Astrocyte (in vitro differentiated cells and primary cell): ENCODE measurements at regions not wholly inside any gene's neighbourhood (a gene's known extent, or its start where the extent isn't known, plus 50 kb on each side); places are given as distances from the start of the nearest gene placed in this dataset.

Experiments
- DNase-seq: peaks from one replicate; pipeline ENCODE4 v3.0.0-alpha.2; 2010; ENCODE audit warnings: low read depth
- FAIRE-seq: peaks from 2 replicates; lab custom pipeline; 2011; peaks lifted over from hg19 to GRCh38; lab: Jason Lieb, UNC
- H2AFZ ChIP-seq: 2 replicates; pipeline ENCODE4 v1.6.0; 2012; ENCODE audit warnings: low read depth, low read length, inconsistent platforms
- H3K27ac ChIP-seq: 2 replicates; pipeline ENCODE4 v1.5.1; 2011; ENCODE audit warnings: low read depth, low read length, inconsistent platforms
- H3K27me3 ChIP-seq: 2 replicates; pipeline ENCODE4 v1.6.0; 2011; ENCODE audit warnings: low read length, inconsistent platforms; ENCODE audit not compliant: insufficient read depth
- H3K36me3 ChIP-seq: 2 replicates; pipeline ENCODE4 v1.5.1; 2011; ENCODE audit warnings: low read length, inconsistent platforms; ENCODE audit not compliant: insufficient read depth
- H3K4me1 ChIP-seq: 2 replicates; pipeline ENCODE4 v1.5.1; 2011; ENCODE audit warnings: low read length, inconsistent platforms; ENCODE audit not compliant: insufficient read depth
- H3K4me2 ChIP-seq: 2 replicates; pipeline ENCODE4 v1.6.0; 2012; ENCODE audit warnings: low read length, inconsistent platforms
- H3K4me3 ChIP-seq: 2 replicates; pipeline ENCODE4 v1.5.1; 2011; ENCODE audit warnings: low read depth, mild to moderate bottlenecking, low read length, inconsistent platforms; ENCODE audit not compliant: insufficient read depth
- H3K79me2 ChIP-seq: 2 replicates; pipeline ENCODE4 v1.6.0; 2012; ENCODE audit warnings: mild to moderate bottlenecking, low read length, inconsistent platforms; ENCODE audit not compliant: insufficient read depth
- H3K9ac ChIP-seq: 2 replicates; pipeline ENCODE4 v1.6.0; 2012; ENCODE audit warnings: mild to moderate bottlenecking, low read length, inconsistent platforms
- H3K9me3 ChIP-seq: 2 replicates; pipeline ENCODE4 v1.5.1; 2012; ENCODE audit warnings: low read depth, mild to moderate bottlenecking, low read length, inconsistent platforms; ENCODE audit not compliant: insufficient read depth
- H4K20me1 ChIP-seq: 2 replicates; pipeline ENCODE4 v1.6.0; 2012; ENCODE audit warnings: low read length, inconsistent platforms; ENCODE audit not compliant: insufficient read depth
- H3K27ac Mint-ChIP-seq: one replicate; pipeline ENCODE4 v1.8.0; 2021; ENCODE audit warnings: mild to moderate bottlenecking, mixed read lengths; ENCODE audit not compliant: unreplicated experiment
- H3K27me3 Mint-ChIP-seq: one replicate; pipeline ENCODE4 v1.8.0; 2021; ENCODE audit warnings: low read depth, mixed read lengths; ENCODE audit not compliant: unreplicated experiment
- H3K36me3 Mint-ChIP-seq: one replicate; pipeline ENCODE4 v1.8.0; 2021; ENCODE audit warnings: low read depth, mixed read lengths; ENCODE audit not compliant: unreplicated experiment
- H3K4me1 Mint-ChIP-seq: one replicate; pipeline ENCODE4 v1.8.0; 2021; ENCODE audit warnings: low read depth, mixed read lengths; ENCODE audit not compliant: unreplicated experiment
- H3K4me3 Mint-ChIP-seq: one replicate; pipeline ENCODE4 v1.8.0; 2021; ENCODE audit warnings: mild to moderate bottlenecking, moderate library complexity, mixed read lengths; ENCODE audit not compliant: unreplicated experiment
- H3K9me3 Mint-ChIP-seq: one replicate; pipeline ENCODE4 v1.8.0; 2021; ENCODE audit warnings: mild to moderate bottlenecking, mixed read lengths; ENCODE audit not compliant: unreplicated experiment
- EZH2 ChIP-seq: IDR thresholded peaks from 2 replicates; pipeline ENCODE4 v1.6.1; 2012; ENCODE audit warnings: mild to moderate bottlenecking, low read length, inconsistent platforms; ENCODE audit not compliant: insufficient read depth
- TF ChIP-seq, protein P1 (sequence below): IDR thresholded peaks from 2 replicates; pipeline ENCODE4 v1.5.1; 2011; ENCODE audit warnings: low read depth, mild to moderate bottlenecking, inconsistent platforms, low read length, moderate library complexity; ENCODE audit not compliant: insufficient read depth

DNA sequence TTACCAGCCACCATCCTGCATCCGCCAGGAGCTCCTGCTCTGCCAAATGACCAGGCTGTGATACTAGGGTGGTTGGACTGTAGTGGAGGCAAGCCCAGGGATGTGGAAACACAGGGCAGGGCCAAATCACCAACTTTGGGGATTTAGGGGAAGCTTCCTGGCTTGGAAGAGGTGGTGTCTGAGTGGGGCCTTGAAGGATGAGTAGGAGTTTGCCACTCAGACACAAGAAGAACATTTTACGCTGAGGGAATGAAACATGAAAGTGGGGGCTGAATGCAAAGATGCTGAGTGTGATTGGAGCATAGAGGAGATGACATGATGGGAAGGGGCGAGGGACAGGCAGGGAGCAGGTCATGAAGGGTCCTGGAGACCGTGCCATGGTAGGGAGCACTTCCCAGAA is 329.5 kb downstream of the RPS24 start:
- Histone ChIP-seq H3K27me3 (peaks cover 38% of the 10 kb centered on the region), H4K20me1 (no peaks in the 10 kb centered on the region), H3K9ac (no peak overlapping the region), H3K4me3 (no peak overlapping the region), H3K36me3 (no peaks in the 10 kb centered on the region), H3K9me3 (no peaks in the 10 kb centered on the region), H3K4me1 (no peaks in the 10 kb centered on the region), H3K4me2 (no peak overlapping the region), H3K27ac (no peak overlapping the region), H3K79me2 (no peaks in the 10 kb centered on the region), H2AFZ (peak overlapping the region; percentile 15)
- no peak for TF ChIP-seq EZH2
- TF ChIP-seq, protein P1, sequence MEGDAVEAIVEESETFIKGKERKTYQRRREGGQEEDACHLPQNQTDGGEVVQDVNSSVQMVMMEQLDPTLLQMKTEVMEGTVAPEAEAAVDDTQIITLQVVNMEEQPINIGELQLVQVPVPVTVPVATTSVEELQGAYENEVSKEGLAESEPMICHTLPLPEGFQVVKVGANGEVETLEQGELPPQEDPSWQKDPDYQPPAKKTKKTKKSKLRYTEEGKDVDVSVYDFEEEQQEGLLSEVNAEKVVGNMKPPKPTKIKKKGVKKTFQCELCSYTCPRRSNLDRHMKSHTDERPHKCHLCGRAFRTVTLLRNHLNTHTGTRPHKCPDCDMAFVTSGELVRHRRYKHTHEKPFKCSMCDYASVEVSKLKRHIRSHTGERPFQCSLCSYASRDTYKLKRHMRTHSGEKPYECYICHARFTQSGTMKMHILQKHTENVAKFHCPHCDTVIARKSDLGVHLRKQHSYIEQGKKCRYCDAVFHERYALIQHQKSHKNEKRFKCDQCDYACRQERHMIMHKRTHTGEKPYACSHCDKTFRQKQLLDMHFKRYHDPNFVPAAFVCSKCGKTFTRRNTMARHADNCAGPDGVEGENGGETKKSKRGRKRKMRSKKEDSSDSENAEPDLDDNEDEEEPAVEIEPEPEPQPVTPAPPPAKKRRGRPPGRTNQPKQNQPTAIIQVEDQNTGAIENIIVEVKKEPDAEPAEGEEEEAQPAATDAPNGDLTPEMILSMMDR, result no peak
- Mint-ChIP-seq H3K27me3 (peaks cover 42% of the 10 kb centered on the region), H3K4me3 (peak overlapping the region; percentile 51), H3K27ac (peak overlapping the region; percentile 67), H3K4me1 (peaks cover 22% of the 10 kb centered on the region), H3K36me3 (peaks cover 5% of the 10 kb centered on the region), H3K9me3 (peaks cover 4% of the 10 kb centered on the region)
- FAIRE-seq (no peak), DNase-seq (no peak)

DNA sequence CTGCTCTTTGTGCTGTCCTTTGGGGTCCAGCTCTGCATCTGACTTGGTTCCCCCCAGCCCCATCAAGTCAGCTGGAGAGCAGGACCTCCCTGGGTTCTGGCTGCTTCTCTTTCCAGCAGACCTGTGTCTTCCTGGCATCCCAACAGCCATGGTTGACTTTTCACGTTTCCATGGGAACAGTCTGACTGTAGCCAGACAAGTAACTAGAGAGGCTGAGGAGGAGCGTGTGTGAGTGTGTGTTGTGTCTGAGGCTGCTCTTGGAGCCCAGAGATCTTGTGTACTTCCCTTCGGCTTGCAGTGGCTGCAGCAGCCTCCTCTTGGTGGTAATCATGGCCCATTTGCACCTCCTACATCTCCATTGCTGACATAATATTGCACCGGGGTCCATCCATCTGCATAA is 332.0 kb downstream of the RPS24 start:
- H3K79me2 ChIP-seq, result no peaks in the 10 kb centered on the region
- no peaks in the 10 kb centered on the region for H3K9me3 ChIP-seq
- DNase-seq, result no peak
- H2AFZ ChIP-seq, result no peak overlapping the region
- H3K4me3 ChIP-seq, result no peak overlapping the region
- H3K27me3 ChIP-seq, result peaks cover 35% of the 10 kb centered on the region
- no peaks in the 10 kb centered on the region for H3K36me3 ChIP-seq
- TF ChIP-seq, protein P1, result no peak
- TF ChIP-seq EZH2, result no peak
- peaks cover 20% of the 10 kb centered on the region for H3K4me1 Mint-ChIP-seq
- H3K9me3 Mint-ChIP-seq, result peaks cover 5% of the 10 kb centered on the region
- no peaks in the 10 kb centered on the region for H4K20me1 ChIP-seq
- no peak overlapping the region for H3K9ac ChIP-seq
- H3K4me2 ChIP-seq, result no peak overlapping the region
- H3K4me1 ChIP-seq, result no peaks in the 10 kb centered on the region
- H3K27ac ChIP-seq, result no peak overlapping the region
- no peak overlapping the region for H3K4me3 Mint-ChIP-seq
- FAIRE-seq, result no peak
- H3K27me3 Mint-ChIP-seq, result peaks cover 57% of the 10 kb centered on the region
- H3K36me3 Mint-ChIP-seq, result peaks cover 5% of the 10 kb centered on the region
- no peak overlapping the region for H3K27ac Mint-ChIP-seq

DNA sequence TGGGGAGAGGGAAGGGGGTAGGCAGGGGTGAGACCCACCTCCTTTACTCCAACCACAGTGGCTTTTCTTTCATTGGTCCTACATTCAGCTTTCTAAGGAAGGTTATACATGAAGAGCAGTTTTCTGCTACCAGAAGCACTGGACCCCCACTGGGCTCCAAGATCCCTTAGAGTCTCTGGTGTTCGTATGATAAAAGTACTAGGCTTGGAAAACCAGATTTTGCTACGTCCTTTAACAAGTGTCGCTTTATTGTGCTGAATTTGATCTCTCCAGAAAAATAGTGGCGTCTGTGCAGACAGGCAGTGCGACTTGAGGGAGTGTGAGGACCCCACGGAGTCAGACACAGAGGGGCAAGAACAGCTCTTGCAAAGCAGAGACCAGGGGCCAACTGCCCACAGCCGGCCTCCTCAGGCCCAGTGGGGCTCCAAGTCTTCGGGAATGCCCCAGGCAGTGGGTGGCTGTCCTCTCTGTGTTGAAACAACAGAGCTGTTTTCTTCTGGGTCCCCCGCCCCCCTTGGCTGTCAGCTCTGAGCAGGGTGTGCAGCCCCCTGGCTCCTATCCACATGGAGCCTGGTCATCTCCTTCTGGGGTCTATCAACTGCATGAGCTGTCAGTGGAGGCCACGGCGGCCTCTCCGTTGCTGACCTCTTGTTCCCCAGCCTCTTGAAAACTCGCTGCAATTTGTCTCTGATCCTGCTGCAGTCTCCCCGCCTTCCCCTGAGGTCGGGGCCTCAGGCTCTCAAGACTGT is 333.2 kb downstream of the RPS24 start:
- no peak overlapping the region for H3K4me2 ChIP-seq
- no peak overlapping the region for H3K4me3 ChIP-seq
- TF ChIP-seq, protein P1, result no peak
- TF ChIP-seq EZH2, result no peak
- Mint-ChIP-seq H3K27ac (no peak overlapping the region), H3K4me3 (no peak overlapping the region), H3K27me3 (peaks cover 68% of the 10 kb centered on the region), H3K36me3 (peaks cover 5% of the 10 kb centered on the region), H3K4me1 (peaks cover 9% of the 10 kb centered on the region), H3K9me3 (peaks cover 7% of the 10 kb centered on the region)
- H3K4me1 ChIP-seq, result no peaks in the 10 kb centered on the region
- H3K27ac ChIP-seq, result no peak overlapping the region
- H3K27me3 ChIP-seq, result peaks cover 45% of the 10 kb centered on the region
- no peaks in the 10 kb centered on the region for H3K36me3 ChIP-seq
- H4K20me1 ChIP-seq, result no peaks in the 10 kb centered on the region
- no peak overlapping the region for H3K9ac ChIP-seq
- H3K9me3 ChIP-seq, result no peaks in the 10 kb centered on the region
- no peak for DNase-seq
- FAIRE-seq, result no peak
- H2AFZ ChIP-seq, result no peak overlapping the region
- H3K79me2 ChIP-seq, result no peaks in the 10 kb centered on the region
